GM12872 (cell line): ENCODE measurements at regions not wholly inside any gene's neighbourhood (a gene's known extent, or its start where the extent isn't known, plus 50 kb on each side); places are given as distances from the start of the nearest gene placed in this dataset.

ENCODE experiments used
- CTCF ChIP-seq: IDR thresholded peaks from 3 replicates; pipeline ENCODE4 v1.5.1; 2011; ENCODE audit warnings: low read depth, mild to moderate bottlenecking, low read length, moderate library complexity; ENCODE audit not compliant: insufficient read depth

- TF ChIP-seq CTCF = no peak
Measured at GRCh38 chr12:127295630-127296029, 971.3 kb upstream of the TMEM132C start.

GRCh38 chr12:127296591-127296990 is 970.4 kb upstream of the TMEM132C start:
- TF ChIP-seq CTCF = no peak

GRCh38 chr12:127297327-127297726 is 969.6 kb upstream of the TMEM132C start:
- TF ChIP-seq CTCF = no peak

GRCh38 chr12:127300075-127300474 is 966.9 kb upstream of the TMEM132C start:
- TF ChIP-seq CTCF = no peak

- TF ChIP-seq CTCF = no peak
Measured at GRCh38 chr12:127300753-127301152, 966.2 kb upstream of the TMEM132C start.

DNA sequence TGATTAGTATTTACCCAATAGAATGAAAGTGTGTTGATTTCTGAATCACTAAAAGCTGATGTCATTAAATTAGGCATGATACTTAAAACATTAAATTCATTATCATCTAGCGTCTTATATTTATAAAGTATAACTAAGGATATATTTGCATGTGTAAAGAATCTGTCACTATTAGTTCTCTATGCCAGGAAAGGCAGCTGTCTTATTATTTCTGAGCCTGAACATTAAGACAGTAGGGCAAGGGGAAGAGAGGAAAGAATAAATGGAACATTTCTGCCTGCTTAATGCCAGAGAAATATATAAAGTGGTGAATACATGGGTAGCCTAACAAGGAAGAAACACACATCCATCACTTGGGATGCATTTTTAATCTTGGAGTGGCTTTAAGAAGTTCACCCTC is 965.1 kb upstream of the TMEM132C start:
- no peak for TF ChIP-seq CTCF

- TF ChIP-seq CTCF = no peak
Measured at GRCh38 chr12:127304751-127305725, 961.9 kb upstream of the TMEM132C start.
